ENCODE measurements at regions not wholly inside any gene's neighbourhood (a gene's known extent, or its start where the extent isn't known, plus 50 kb on each side); places are given as distances from the start of the nearest gene placed in this dataset.

GRCh38 chr9:81390792-81391456 lies 298.4 kb downstream of the TLE1 start:
- TF ChIP-seq CTCF (conservative IDR thresholded peaks at IDR 0.05): no peak
- no peak for TF ChIP-seq ZFX (IDR thresholded peaks at IDR 0.05)
- H3K27ac ChIP-seq: peak overlapping the region; percentile 57

GRCh38 chr9:81389569-81389993 lies 299.8 kb downstream of the TLE1 start:
- no peak overlapping the region; the same call in 1 of the 2 replicates for H3K27ac ChIP-seq

GRCh38 chr9:81388831-81389230 lies 300.5 kb downstream of the TLE1 start:
- no peak for TF ChIP-seq CTCF (conservative IDR thresholded peaks at IDR 0.05)
- TF ChIP-seq ZFX (IDR thresholded peaks at IDR 0.05): no peak
- no peak overlapping the region for H3K27ac ChIP-seq

More at GRCh38 chr9:81389569-81389993, 299.8 kb downstream of the TLE1 start:
- TF ChIP-seq CTCF (conservative IDR thresholded peaks at IDR 0.05) (no peak), ZFX (IDR thresholded peaks at IDR 0.05) (no peak)

GRCh38 chr9:81387360-81388106 lies 301.8 kb downstream of the TLE1 start:
- H3K27ac ChIP-seq: no peak overlapping the region
- no peak for TF ChIP-seq ZFX (IDR thresholded peaks at IDR 0.05)
- no peak for TF ChIP-seq CTCF (conservative IDR thresholded peaks at IDR 0.05)

- H3K27ac ChIP-seq: no peak overlapping the region
- no peak for TF ChIP-seq CTCF (conservative IDR thresholded peaks at IDR 0.05)
- TF ChIP-seq ZFX (IDR thresholded peaks at IDR 0.05): no peak
These were observed 304.4 kb downstream of the TLE1 start for GRCh38 chr9:81384911-81385310.

- no peak for TF ChIP-seq CTCF (conservative IDR thresholded peaks at IDR 0.05)
- no peak for TF ChIP-seq ZFX (IDR thresholded peaks at IDR 0.05)
- H3K27ac ChIP-seq: no peak overlapping the region
These were observed 307.1 kb downstream of the TLE1 start for GRCh38 chr9:81382281-81382680.

- H3K27ac ChIP-seq: no peak overlapping the region
- TF ChIP-seq CTCF (conservative IDR thresholded peaks at IDR 0.05): no peak
- no peak for TF ChIP-seq ZFX (IDR thresholded peaks at IDR 0.05)
These were observed 307.7 kb downstream of the TLE1 start for GRCh38 chr9:81381694-81382093.

Data from C4-2B (cell line).